Panc1 (cell line): ENCODE measurements at regions not wholly inside any gene's neighbourhood (a gene's known extent, or its start where the extent isn't known, plus 50 kb on each side); places are given as distances from the start of the nearest gene placed in this dataset.

Source experiments
- CTCF ChIP-seq: fragments of 450-650 bp; IDR thresholded peaks from 2 replicates; pipeline ENCODE4 v1.5.1; 2017; ENCODE audit warnings: mild to moderate bottlenecking
- POLR2AphosphoS5 ChIP-seq: IDR thresholded peaks from 2 replicates; pipeline ENCODE4 v1.6.1; 2012; ENCODE audit warnings: mild to moderate bottlenecking, low read depth, low read length, moderate library complexity

GRCh38 chr22:25452116-25452700 is 112.3 kb upstream of the GRK3 start:
- TF ChIP-seq CTCF (no peak), POLR2AphosphoS5 (no peak)
